Panc1 (cell line): ENCODE measurements at regions not wholly inside any gene's neighbourhood (a gene's known extent, or its start where the extent isn't known, plus 50 kb on each side); places are given as distances from the start of the nearest gene placed in this dataset.

Experiments used
- POLR2AphosphoS5 ChIP-seq: IDR thresholded peaks from 2 replicates; pipeline ENCODE4 v1.6.1; 2012; ENCODE audit warnings: mild to moderate bottlenecking, low read depth, low read length, moderate library complexity
- SIN3A ChIP-seq: IDR thresholded peaks from 2 replicates; pipeline ENCODE4 v1.6.1; 2012; ENCODE audit warnings: low read depth, mild to moderate bottlenecking, low read length, moderate library complexity, borderline replicate concordance; ENCODE audit not compliant: insufficient read depth
- TCF7L2 ChIP-seq: IDR thresholded peaks from 2 replicates; pipeline ENCODE4 v1.6.1; 2011; ENCODE audit warnings: mild to moderate bottlenecking, low read depth, low read length, inconsistent platforms
- TF ChIP-seq, protein P1 (sequence below): fragments of 450-650 bp; IDR thresholded peaks from 2 replicates; pipeline ENCODE4 v1.5.1; 2017; ENCODE audit warnings: mild to moderate bottlenecking
- TF ChIP-seq, protein P2 (sequence below), 2 experiments: IDR thresholded peaks; 2 replicates each; pipeline ENCODE4 v1.6.1; 2011 to 2012; ENCODE audit warnings: low read depth in 2 of 2, control low read depth in 1 of 2, low read length in 1 of 2, mild to moderate bottlenecking in 1 of 2, moderate library complexity in 1 of 2; ENCODE audit not compliant: insufficient read depth in 1 of 2

DNA sequence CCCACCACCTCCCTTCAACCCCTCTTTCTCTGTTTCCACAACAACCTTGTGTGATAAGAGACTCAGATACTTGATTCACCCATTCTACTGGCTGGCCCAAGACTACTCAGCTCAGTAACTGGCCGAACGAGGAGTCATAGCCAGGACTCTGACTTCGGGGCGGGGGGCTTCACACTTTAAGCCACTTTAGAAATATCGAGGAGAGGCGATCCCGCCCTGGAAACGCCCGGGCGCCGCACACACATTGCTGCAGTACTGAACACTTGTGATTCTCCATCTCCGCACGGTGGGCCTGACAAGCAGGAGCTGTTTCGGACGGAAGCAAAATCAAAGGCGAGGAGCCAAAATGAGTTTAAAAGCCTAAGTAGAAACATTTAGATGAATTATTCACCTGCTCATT, 182.1 kb downstream of the NPHP4 start:
- TF ChIP-seq, protein P1, sequence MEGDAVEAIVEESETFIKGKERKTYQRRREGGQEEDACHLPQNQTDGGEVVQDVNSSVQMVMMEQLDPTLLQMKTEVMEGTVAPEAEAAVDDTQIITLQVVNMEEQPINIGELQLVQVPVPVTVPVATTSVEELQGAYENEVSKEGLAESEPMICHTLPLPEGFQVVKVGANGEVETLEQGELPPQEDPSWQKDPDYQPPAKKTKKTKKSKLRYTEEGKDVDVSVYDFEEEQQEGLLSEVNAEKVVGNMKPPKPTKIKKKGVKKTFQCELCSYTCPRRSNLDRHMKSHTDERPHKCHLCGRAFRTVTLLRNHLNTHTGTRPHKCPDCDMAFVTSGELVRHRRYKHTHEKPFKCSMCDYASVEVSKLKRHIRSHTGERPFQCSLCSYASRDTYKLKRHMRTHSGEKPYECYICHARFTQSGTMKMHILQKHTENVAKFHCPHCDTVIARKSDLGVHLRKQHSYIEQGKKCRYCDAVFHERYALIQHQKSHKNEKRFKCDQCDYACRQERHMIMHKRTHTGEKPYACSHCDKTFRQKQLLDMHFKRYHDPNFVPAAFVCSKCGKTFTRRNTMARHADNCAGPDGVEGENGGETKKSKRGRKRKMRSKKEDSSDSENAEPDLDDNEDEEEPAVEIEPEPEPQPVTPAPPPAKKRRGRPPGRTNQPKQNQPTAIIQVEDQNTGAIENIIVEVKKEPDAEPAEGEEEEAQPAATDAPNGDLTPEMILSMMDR = no peak
- TF ChIP-seq, protein P2, sequence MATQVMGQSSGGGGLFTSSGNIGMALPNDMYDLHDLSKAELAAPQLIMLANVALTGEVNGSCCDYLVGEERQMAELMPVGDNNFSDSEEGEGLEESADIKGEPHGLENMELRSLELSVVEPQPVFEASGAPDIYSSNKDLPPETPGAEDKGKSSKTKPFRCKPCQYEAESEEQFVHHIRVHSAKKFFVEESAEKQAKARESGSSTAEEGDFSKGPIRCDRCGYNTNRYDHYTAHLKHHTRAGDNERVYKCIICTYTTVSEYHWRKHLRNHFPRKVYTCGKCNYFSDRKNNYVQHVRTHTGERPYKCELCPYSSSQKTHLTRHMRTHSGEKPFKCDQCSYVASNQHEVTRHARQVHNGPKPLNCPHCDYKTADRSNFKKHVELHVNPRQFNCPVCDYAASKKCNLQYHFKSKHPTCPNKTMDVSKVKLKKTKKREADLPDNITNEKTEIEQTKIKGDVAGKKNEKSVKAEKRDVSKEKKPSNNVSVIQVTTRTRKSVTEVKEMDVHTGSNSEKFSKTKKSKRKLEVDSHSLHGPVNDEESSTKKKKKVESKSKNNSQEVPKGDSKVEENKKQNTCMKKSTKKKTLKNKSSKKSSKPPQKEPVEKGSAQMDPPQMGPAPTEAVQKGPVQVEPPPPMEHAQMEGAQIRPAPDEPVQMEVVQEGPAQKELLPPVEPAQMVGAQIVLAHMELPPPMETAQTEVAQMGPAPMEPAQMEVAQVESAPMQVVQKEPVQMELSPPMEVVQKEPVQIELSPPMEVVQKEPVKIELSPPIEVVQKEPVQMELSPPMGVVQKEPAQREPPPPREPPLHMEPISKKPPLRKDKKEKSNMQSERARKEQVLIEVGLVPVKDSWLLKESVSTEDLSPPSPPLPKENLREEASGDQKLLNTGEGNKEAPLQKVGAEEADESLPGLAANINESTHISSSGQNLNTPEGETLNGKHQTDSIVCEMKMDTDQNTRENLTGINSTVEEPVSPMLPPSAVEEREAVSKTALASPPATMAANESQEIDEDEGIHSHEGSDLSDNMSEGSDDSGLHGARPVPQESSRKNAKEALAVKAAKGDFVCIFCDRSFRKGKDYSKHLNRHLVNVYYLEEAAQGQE (IDR thresholded peaks at IDR 0.05; ENCODE audit: insufficient read depth in 1 of 2, low read depth in 2 of 2, low read length in 1 of 2) = no peak
- TF ChIP-seq POLR2AphosphoS5 (no peak), TCF7L2 (no peak), SIN3A (no peak)
